ENCODE measurements at regions not wholly inside any gene's neighbourhood (a gene's known extent, or its start where the extent isn't known, plus 50 kb on each side); places are given as distances from the start of the nearest gene placed in this dataset.

- no peak overlapping the region for H2AFZ ChIP-seq (replicated peaks; ENCODE audit: low read length, poor library complexity)
- H2AK9ac ChIP-seq (replicated peaks; ENCODE audit: low read depth, low read length, poor library complexity) = no peak overlapping the region
- dilution Hi-C loops (cut with HindIII; ENCODE audit: low sequenced_read_pairs, unreplicated experiment) (no loop called here), in situ Hi-C loops (cut with MboI; ENCODE audit: low sequenced_read_pairs) (no loop called here), intact Hi-C loops (cut with micrococcal nuclease) (no loop called here)
- no peak overlapping the region for H3K56ac ChIP-seq (ENCODE audit: extremely low read depth, insufficient read depth, low read length)
- peaks cover 4% of the 10 kb centered on the region; the same call in 1 of the 2 replicates for H3K9me3 ChIP-seq (ENCODE audit: control insufficient read depth, insufficient read depth, low read length)
- no peak overlapping the region for H4K91ac ChIP-seq (ENCODE audit: insufficient read depth, low read depth, low read length)
- H2BK20ac ChIP-seq (ENCODE audit: low read depth, low read length) = no peak overlapping the region
- BruUV-seq (replicated peaks) = no TSS peak
- no peak overlapping the region for H3K14ac ChIP-seq (replicated peaks; ENCODE audit: low read depth, low read length)
- H3K4ac ChIP-seq (ENCODE audit: low read depth, low read length) = no peak overlapping the region
- TF ChIP-seq ELK1 (IDR thresholded peaks at IDR 0.05; ENCODE audit: borderline replicate concordance, low read depth, low read length) (no peak), BHLHE40 (IDR thresholded peaks at IDR 0.05; ENCODE audit: low read depth, low read length) (no peak), RAD21 (IDR thresholded peaks at IDR 0.05; ENCODE audit: low read length) (no peak), MXI1 (IDR thresholded peaks at IDR 0.05; ENCODE audit: borderline replicate concordance, low read depth, low read length) (no peak), RFX5 (IDR thresholded peaks at IDR 0.05; ENCODE audit: low read depth, low read length) (no peak), POLR2A (IDR thresholded peaks at IDR 0.05; ENCODE audit: low read depth, low read length) (no peak), MAFK (IDR thresholded peaks at IDR 0.05; ENCODE audit: low read depth, low read length) (no peak), RCOR1 (IDR thresholded peaks at IDR 0.05; ENCODE audit: insufficient replicate concordance, low read length) (no peak), CTCF (conservative IDR thresholded peaks at IDR 0.05; ENCODE audit: low read depth, low read length) (no peak)
- ATAC-seq (ENCODE audit: low read depth) (no peak), DNase-seq (no peak)
- H2BK15ac ChIP-seq (ENCODE audit: low read depth, low read length) = no peak overlapping the region
- no peak overlapping the region for H2BK5ac ChIP-seq (ENCODE audit: low read depth, low read length, poor library complexity, severe bottlenecking)
- no peak overlapping the region for H2AK5ac ChIP-seq (ENCODE audit: low read depth, low read length)
- no peak overlapping the region for H3K23ac ChIP-seq (ENCODE audit: low read depth, low read length)
- POLR2A ChIA-PET (ENCODE audit: unreplicated experiment) = no interaction called here
- H4K20me1 ChIP-seq (ENCODE audit: insufficient read depth, low read length) = no peaks in the 10 kb centered on the region
- no peak overlapping the region for H3K4me2 ChIP-seq (ENCODE audit: low read depth, low read length)
- no peak overlapping the region for H3K9ac ChIP-seq (ENCODE audit: low read depth, low read length)
- no peak overlapping the region for H2BK120ac ChIP-seq (ENCODE audit: low read depth, low read length)
- no peaks in the 10 kb centered on the region for H3K36me3 ChIP-seq (ENCODE audit: control insufficient read depth, insufficient read depth, low read length)
- CTCF ChIA-PET = no interaction called here
- H3K4me1 ChIP-seq (ENCODE audit: control insufficient read depth, insufficient read depth, low read length) = no peaks in the 10 kb centered on the region
- WGBS, 2 experiments (ENCODE audit: extremely low coverage in 2 of 2, insufficient read length in 1 of 2) = no CpG with 5 or more reads among the region's 2 CpGs
- no peaks in the 10 kb centered on the region for H3K79me1 ChIP-seq (ENCODE audit: low read depth in 1 of 2, low read length in 2 of 2)
- H3K27me3 ChIP-seq (ENCODE audit: control insufficient read depth, insufficient read depth, low read length) = no peaks in the 10 kb centered on the region
- H3K9me1 ChIP-seq (ENCODE audit: insufficient read depth, low read length) = no peaks in the 10 kb centered on the region
- H3K18ac ChIP-seq (ENCODE audit: low read depth, low read length) = no peak overlapping the region
- no peak overlapping the region for H3K27ac ChIP-seq (ENCODE audit: insufficient read depth, low read length)
- H4K5ac ChIP-seq (ENCODE audit: low read depth, low read length) = no peak overlapping the region
- H3K4me3 ChIP-seq (ENCODE audit: insufficient read depth, low read depth, low read length) = no peak overlapping the region
- no peak overlapping the region for H4K8ac ChIP-seq (ENCODE audit: low read depth in 2 of 2, low read length in 2 of 2)
Measured at GRCh38 chr4:64489628-64490027, 80.4 kb upstream of the TECRL start.

Data from IMR-90 (cell line).